SHP77 (cell line): ENCODE measurements at regions not wholly inside any gene's neighbourhood (a gene's known extent, or its start where the extent isn't known, plus 50 kb on each side); places are given as distances from the start of the nearest gene placed in this dataset.
"Not testable (repeated sequence)": the region's sequence is repeated elsewhere in the genome, so short reads cannot be mapped to it uniquely, and the experiment has no call there.

Experiments used
- DNase-seq, 2 experiments: peaks; one replicate each; lab custom pipeline; 2025; lab: John Stamatoyannopoulos, UW

GRCh38 chr3:178203650-178204049, 332.6 kb upstream of the KCNMB2 start:
- DNase-seq = no peak

GRCh38 chr3:178205740-178206139, 330.5 kb upstream of the KCNMB2 start:
- no peak for DNase-seq

- DNase-seq = no peak
Measured at GRCh38 chr3:178206521-178206920, 329.7 kb upstream of the KCNMB2 start.

GRCh38 chr3:178207161-178207560, 329.1 kb upstream of the KCNMB2 start:
- DNase-seq = not testable (repeated sequence)

- DNase-seq = not testable (repeated sequence)
Measured at GRCh38 chr3:178207627-178208026, 328.6 kb upstream of the KCNMB2 start.

GRCh38 chr3:178209116-178209515, 327.1 kb upstream of the KCNMB2 start:
- not testable (repeated sequence) for DNase-seq

GRCh38 chr3:178209618-178210017, 326.6 kb upstream of the KCNMB2 start:
- DNase-seq = not testable (repeated sequence)

GRCh38 chr3:178211086-178211485, 325.1 kb upstream of the KCNMB2 start:
- DNase-seq = not testable (repeated sequence)

GRCh38 chr3:178217479-178217878, 318.8 kb upstream of the KCNMB2 start:
- no peak for DNase-seq

GRCh38 chr3:178218231-178218630, 318.0 kb upstream of the KCNMB2 start:
- DNase-seq = no peak

GRCh38 chr3:178219661-178220060, 316.6 kb upstream of the KCNMB2 start:
- not testable (repeated sequence) for DNase-seq

GRCh38 chr3:178223876-178224275, 312.4 kb upstream of the KCNMB2 start:
- DNase-seq = no peak

GRCh38 chr3:178226094-178226493, 310.1 kb upstream of the KCNMB2 start:
- no peak for DNase-seq

GRCh38 chr3:178231645-178232044, 304.6 kb upstream of the KCNMB2 start:
- no peak for DNase-seq

GRCh38 chr3:178233371-178234071, 302.7 kb upstream of the KCNMB2 start:
- DNase-seq = no peak

- no peak for DNase-seq
Measured at GRCh38 chr3:178236555-178237277, 299.5 kb upstream of the KCNMB2 start.

GRCh38 chr3:178238179-178238578, 298.1 kb upstream of the KCNMB2 start:
- DNase-seq = no peak

GRCh38 chr3:178244733-178245709, 291.2 kb upstream of the KCNMB2 start:
- peak in 1 of 2 experiments; percentile 3 for DNase-seq

- no peak for DNase-seq
Measured at GRCh38 chr3:178246004-178246403, 290.2 kb upstream of the KCNMB2 start.

- no peak for DNase-seq
Measured at GRCh38 chr3:178255315-178255714, 280.9 kb upstream of the KCNMB2 start.

GRCh38 chr3:178257491-178257890, 278.7 kb upstream of the KCNMB2 start:
- no peak for DNase-seq

- DNase-seq = no peak
Measured at GRCh38 chr3:178258121-178258520, 278.1 kb upstream of the KCNMB2 start.
